GM21619 (cell line): ENCODE measurements at regions not wholly inside any gene's neighbourhood (a gene's known extent, or its start where the extent isn't known, plus 50 kb on each side); places are given as distances from the start of the nearest gene placed in this dataset.
"Not testable (repeated sequence)": the region's sequence is repeated elsewhere in the genome, so short reads cannot be mapped to it uniquely, and the experiment has no call there.

Experiments used
- ATAC-seq: cut with Tn5 transposase; IDR thresholded peaks from one replicate; pipeline ENCODE4 v1.9.1; 2021; ENCODE audit not compliant: unreplicated experiment

- no peak for ATAC-seq
These were observed 259.9 kb upstream of the STARD13 start for GRCh38 chr13:33545492-33545891.

- no peak for ATAC-seq
These were observed 261.5 kb upstream of the STARD13 start for GRCh38 chr13:33547035-33547434.

GRCh38 chr13:33548069-33548468, 262.5 kb upstream of the STARD13 start:
- no peak for ATAC-seq

GRCh38 chr13:33550276-33550675, 264.7 kb upstream of the STARD13 start:
- no peak for ATAC-seq

GRCh38 chr13:33550885-33551284, 265.3 kb upstream of the STARD13 start:
- ATAC-seq, result no peak

GRCh38 chr13:33554919-33555791, 262.8 kb upstream of the RFC3 start:
- peak; percentile 83 for ATAC-seq

- ATAC-seq, result no peak
These were observed 261.1 kb upstream of the RFC3 start for GRCh38 chr13:33556828-33557227.

GRCh38 chr13:33560726-33561125, 257.2 kb upstream of the RFC3 start:
- no peak for ATAC-seq

- ATAC-seq, result no peak
These were observed 256.3 kb upstream of the RFC3 start for GRCh38 chr13:33561627-33562026.

- peak; percentile 73 for ATAC-seq
These were observed 246.3 kb upstream of the RFC3 start for GRCh38 chr13:33571618-33572017.

GRCh38 chr13:33572322-33572721, 245.6 kb upstream of the RFC3 start:
- ATAC-seq, result not testable (repeated sequence)

GRCh38 chr13:33575378-33575777, 242.6 kb upstream of the RFC3 start:
- ATAC-seq, result no peak

- ATAC-seq, result no peak
These were observed 240.9 kb upstream of the RFC3 start for GRCh38 chr13:33577007-33577406.

- ATAC-seq, result no peak
These were observed 239.2 kb upstream of the RFC3 start for GRCh38 chr13:33578786-33579185.

GRCh38 chr13:33582121-33582520, 235.8 kb upstream of the RFC3 start:
- no peak for ATAC-seq

GRCh38 chr13:33583398-33583797, 234.6 kb upstream of the RFC3 start:
- no peak for ATAC-seq

- no peak for ATAC-seq
These were observed 227.0 kb upstream of the RFC3 start for GRCh38 chr13:33590936-33591335.

GRCh38 chr13:33606692-33607091, 211.3 kb upstream of the RFC3 start:
- no peak for ATAC-seq

- no peak for ATAC-seq
These were observed 207.4 kb upstream of the RFC3 start for GRCh38 chr13:33610438-33611120.

GRCh38 chr13:33611121-33611805, 206.7 kb upstream of the RFC3 start:
- ATAC-seq, result no peak
